ENCODE measurements at regions not wholly inside any gene's neighbourhood (a gene's known extent, or its start where the extent isn't known, plus 50 kb on each side); places are given as distances from the start of the nearest gene placed in this dataset.

- TF ChIP-seq RAD21 (IDR thresholded peaks at IDR 0.05; ENCODE audit: low read depth) (no peak), NFIC (IDR thresholded peaks at IDR 0.05) (no peak), EP300 (IDR thresholded peaks at IDR 0.05; ENCODE audit: borderline replicate concordance) (no peak)
- TF ChIP-seq, protein P1, sequence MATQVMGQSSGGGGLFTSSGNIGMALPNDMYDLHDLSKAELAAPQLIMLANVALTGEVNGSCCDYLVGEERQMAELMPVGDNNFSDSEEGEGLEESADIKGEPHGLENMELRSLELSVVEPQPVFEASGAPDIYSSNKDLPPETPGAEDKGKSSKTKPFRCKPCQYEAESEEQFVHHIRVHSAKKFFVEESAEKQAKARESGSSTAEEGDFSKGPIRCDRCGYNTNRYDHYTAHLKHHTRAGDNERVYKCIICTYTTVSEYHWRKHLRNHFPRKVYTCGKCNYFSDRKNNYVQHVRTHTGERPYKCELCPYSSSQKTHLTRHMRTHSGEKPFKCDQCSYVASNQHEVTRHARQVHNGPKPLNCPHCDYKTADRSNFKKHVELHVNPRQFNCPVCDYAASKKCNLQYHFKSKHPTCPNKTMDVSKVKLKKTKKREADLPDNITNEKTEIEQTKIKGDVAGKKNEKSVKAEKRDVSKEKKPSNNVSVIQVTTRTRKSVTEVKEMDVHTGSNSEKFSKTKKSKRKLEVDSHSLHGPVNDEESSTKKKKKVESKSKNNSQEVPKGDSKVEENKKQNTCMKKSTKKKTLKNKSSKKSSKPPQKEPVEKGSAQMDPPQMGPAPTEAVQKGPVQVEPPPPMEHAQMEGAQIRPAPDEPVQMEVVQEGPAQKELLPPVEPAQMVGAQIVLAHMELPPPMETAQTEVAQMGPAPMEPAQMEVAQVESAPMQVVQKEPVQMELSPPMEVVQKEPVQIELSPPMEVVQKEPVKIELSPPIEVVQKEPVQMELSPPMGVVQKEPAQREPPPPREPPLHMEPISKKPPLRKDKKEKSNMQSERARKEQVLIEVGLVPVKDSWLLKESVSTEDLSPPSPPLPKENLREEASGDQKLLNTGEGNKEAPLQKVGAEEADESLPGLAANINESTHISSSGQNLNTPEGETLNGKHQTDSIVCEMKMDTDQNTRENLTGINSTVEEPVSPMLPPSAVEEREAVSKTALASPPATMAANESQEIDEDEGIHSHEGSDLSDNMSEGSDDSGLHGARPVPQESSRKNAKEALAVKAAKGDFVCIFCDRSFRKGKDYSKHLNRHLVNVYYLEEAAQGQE (IDR thresholded peaks at IDR 0.05; ENCODE audit: low read depth) = no peak
Observed at GRCh38 chr12:75701859-75702258, 190.4 kb upstream of the KRR1 start.

Measured in Ishikawa (cell line).